GM19025 (cell line): ENCODE measurements at regions not wholly inside any gene's neighbourhood (a gene's known extent, or its start where the extent isn't known, plus 50 kb on each side); places are given as distances from the start of the nearest gene placed in this dataset.
"Not testable (repeated sequence)": the region's sequence is repeated elsewhere in the genome, so short reads cannot be mapped to it uniquely, and the experiment has no call there.

Experiments
- ATAC-seq: cut with Tn5 transposase; IDR thresholded peaks from one replicate; pipeline ENCODE4 v1.9.1; 2021; ENCODE audit warnings: mild to moderate bottlenecking, low read depth, moderate library complexity; ENCODE audit not compliant: unreplicated experiment

DNA sequence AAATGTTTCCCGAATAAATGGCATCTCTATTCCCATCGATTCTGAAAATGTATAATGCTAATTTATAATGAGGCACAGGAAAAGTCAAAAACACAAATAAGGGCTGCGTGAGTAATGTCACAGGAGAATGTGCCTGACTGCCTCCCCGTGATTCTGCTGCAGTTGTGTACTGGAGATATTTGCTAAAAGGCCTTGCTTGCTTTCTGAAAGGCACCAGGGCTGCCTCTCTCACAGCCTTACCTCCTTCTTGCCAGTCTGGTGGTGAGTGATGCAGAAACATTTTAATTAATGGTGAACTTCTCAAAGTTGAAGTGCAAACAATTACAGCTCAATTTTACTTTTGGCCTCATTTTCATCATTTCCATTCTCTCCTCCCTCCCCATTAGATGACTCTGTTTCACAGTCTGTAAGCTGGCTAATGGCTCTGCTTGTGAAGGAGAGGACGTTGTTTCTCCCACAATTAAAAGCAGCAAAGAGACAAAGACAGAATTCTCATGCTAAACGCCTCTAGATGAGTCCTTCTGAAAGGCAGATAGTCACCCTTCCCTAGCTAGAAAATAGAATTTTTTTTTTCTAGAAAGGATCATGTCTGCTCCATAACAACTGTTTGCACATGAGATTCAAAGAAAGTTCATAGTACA is 377.6 kb downstream of the MDFIC start:
- ATAC-seq = no peak

GRCh38 chr7:115297656-115298055 is 375.8 kb downstream of the MDFIC start:
- ATAC-seq = no peak

- no peak for ATAC-seq
Measured at GRCh38 chr7:115293628-115294240, 371.8 kb downstream of the MDFIC start.

DNA sequence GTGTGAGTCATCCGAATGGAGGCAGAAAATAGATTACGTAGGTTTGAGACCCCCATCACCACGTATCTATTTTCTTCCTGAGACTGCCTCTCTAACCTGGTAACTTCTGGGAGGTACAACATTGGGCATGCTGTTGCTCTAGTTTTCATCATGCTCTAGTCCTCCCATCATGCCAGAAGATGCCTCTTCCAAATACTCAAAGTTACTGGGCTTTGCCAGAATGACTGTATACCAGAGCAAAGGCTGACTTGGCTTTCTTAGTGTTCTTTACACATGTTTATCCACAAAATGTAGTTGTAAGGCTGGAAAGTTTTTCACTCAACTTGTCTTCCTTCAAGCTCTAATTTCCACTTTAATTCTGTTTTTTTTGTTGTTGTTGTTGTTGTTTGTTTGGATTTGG is 370.5 kb downstream of the MDFIC start:
- no peak for ATAC-seq

GRCh38 chr7:115289971-115290370 is 368.1 kb downstream of the MDFIC start:
- ATAC-seq = no peak

DNA sequence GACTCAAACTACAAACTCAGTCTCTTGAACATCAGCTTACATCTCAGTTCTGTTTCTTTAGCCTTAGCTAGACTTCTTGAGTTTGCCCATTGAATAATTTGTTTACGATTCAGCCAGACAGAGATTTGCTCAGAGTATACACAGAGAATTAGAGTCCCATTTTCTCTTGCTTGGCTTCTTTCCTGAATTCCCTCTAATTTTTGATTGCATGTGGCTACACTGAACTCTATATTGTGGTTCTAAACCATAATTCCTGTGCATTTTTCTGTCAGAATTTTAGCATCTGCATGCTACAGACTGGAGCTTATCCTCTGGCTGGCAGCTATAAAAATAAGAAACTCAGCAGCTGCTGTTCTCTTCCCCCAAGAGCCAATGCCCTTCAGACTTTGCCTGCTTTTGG is 354.9 kb downstream of the MDFIC start:
- ATAC-seq = no peak

- ATAC-seq = not testable (repeated sequence)
Measured at GRCh38 chr7:115273855-115274254, 352.0 kb downstream of the MDFIC start.

DNA sequence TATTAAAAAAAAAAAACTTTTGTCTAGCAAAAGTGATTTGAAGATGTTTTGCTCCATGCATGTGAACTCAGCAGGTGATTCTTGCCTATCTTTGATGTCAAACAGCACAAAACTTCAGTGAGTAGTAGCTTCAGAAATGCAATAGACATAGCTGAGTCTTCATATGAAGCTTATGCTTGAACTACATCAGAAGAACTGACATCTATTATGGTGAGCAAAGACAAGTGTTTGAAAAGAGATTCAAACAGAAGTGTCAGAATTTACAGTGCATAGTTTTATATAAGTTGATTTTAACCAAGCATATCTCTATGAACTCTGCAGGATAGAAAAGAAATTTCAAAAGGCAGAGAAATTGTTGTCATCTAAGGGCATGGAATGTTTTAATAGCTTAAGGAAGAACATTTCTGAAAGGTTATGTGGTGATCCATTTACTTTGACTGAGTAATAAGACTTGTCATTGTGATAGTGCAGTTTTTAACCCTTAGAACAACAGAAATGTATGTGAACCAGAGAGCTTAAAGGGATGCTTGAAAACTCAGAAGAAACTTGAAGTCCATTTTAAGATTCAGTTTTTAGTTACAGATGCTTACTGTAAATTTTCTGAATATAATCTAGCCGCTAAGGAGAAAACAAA is 351.4 kb downstream of the MDFIC start:
- ATAC-seq = no peak

- ATAC-seq = no peak
Measured at GRCh38 chr7:115271332-115272235, 349.7 kb downstream of the MDFIC start.

DNA sequence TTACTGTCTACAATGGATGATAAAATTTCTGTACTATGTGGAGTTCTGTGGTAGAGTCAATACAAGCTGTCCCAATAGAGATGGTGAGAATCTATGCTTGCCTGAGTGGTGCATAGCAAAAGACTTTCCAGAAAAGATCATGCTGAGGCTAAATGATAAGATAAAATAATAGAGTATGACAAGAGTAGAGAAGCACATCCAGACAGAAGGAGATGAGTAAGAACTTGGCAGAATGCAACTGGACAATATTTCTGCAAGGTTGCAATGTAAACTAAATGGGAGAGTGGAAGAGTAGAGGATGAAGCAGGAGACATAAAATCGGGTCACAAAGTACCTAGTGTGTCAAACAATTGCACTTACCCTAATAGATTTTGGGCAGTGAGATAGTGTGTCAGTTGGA is 347.6 kb downstream of the MDFIC start:
- ATAC-seq = no peak

DNA sequence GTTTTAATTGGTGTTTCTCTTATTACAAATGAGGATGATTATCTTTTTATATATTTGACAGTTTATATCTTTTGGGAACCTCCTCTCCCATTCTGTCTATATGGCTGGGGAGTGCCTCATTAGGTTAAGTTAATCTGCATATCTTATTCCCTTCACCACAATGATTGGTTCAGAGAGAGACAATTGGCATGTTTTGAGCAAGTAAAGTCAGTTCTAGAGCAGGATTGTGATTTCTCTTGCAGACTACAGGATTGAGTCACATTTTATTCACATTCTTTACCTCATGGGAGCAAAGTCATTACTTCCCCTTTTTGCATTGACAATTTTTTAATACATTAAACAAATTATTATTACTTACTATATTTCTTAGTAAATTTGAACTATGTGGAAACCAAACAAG is 345.6 kb downstream of the MDFIC start:
- no peak for ATAC-seq

DNA sequence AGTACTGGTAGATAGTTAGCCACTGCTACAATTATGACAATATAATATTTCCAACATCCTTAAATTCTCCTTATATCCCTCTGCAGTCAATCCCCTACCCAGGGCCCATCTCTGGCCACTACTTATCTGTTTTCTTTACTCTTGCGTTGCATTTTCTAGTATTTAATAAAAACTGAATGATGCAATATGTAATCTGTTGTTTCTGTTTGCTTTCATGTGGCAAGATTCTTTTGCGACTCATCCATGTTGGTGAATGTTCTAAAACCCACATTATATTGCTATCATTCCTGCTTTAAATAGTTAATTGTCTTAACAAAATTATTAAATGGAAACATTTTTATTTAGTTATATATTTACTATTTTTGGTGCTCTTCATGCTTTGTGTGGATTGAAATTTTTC is 338.5 kb downstream of the MDFIC start:
- no peak for ATAC-seq

- ATAC-seq = no peak
Measured at GRCh38 chr7:115252461-115252860, 330.6 kb downstream of the MDFIC start.

- ATAC-seq = no peak
Measured at GRCh38 chr7:115249080-115249479, 327.2 kb downstream of the MDFIC start.

- ATAC-seq = no peak
Measured at GRCh38 chr7:115241151-115241550, 319.3 kb downstream of the MDFIC start.

DNA sequence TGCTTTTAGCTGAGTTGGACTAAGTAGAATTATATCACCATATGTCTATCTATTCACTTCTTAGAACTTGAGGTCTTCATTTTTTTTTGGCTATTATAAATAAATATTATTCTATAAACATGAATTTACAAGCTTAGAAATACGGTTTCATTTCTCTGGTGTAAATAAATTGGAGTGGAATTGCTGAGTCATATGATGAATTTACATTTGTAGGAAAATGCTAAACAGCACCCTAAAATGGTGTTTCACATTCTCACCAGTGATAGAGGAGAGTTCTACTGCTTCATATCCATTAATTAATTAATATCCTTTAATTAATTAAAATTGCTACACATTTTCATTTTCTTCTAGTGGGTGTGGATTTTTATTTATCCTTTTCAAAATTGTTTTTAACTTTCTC is 318.3 kb downstream of the MDFIC start:
- no peak for ATAC-seq

DNA sequence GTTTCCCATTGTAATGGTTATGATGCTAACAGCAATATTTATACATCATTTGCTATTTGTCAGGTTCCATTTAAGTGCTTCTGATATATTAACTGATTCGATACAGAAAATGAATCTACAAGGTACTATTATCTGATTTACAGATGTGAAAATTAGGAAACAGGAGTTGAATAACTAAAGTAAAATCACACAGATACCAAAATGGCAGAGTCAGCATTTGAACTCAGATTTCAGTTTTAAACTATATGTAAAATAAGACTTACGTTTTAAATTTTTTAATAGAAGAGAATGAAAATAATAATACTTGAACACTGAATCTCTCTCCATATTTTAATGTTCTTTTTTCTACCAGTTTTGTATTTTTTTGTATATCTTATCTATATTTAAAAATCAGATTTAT is 313.2 kb downstream of the MDFIC start:
- no peak for ATAC-seq

GRCh38 chr7:115233809-115234208 is 311.9 kb downstream of the MDFIC start:
- no peak for ATAC-seq

- no peak for ATAC-seq
Measured at GRCh38 chr7:115232041-115232440, 310.1 kb downstream of the MDFIC start.

- ATAC-seq = no peak
Measured at GRCh38 chr7:115230882-115231571, 309.1 kb downstream of the MDFIC start.
